ENCODE measurements at regions not wholly inside any gene's neighbourhood (a gene's known extent, or its start where the extent isn't known, plus 50 kb on each side); places are given as distances from the start of the nearest gene placed in this dataset.

- no peak for TF ChIP-seq SP1 (IDR thresholded peaks at IDR 0.05)
- no peak for TF ChIP-seq FOXM1 (IDR thresholded peaks at IDR 0.05; ENCODE audit: borderline replicate concordance)
- no peak for TF ChIP-seq LEF1 (IDR thresholded peaks at IDR 0.05; ENCODE audit: borderline replicate concordance)
- TF ChIP-seq NFRKB (IDR thresholded peaks at IDR 0.05), result no peak
- no peak for TF ChIP-seq PKNOX1 (IDR thresholded peaks at IDR 0.05)
- no peak for TF ChIP-seq ARNT (IDR thresholded peaks at IDR 0.05)
Observed at GRCh38 chr12:71004578-71004977, 84.0 kb upstream of the PTPRR start.
